HCT116 (cell line): ENCODE measurements at regions not wholly inside any gene's neighbourhood (a gene's known extent, or its start where the extent isn't known, plus 50 kb on each side); places are given as distances from the start of the nearest gene placed in this dataset.

Experiments used
- ATAC-seq: fragments of 200-7000 bp; cut with Tn5 transposase; 2 replicates; pipeline ENCODE4 v1.9.1; 2020; ENCODE audit warnings: mild to moderate bottlenecking, moderate library complexity
- BruUV-seq: library from RNA; stranded (reverse); fragments of 400-500 nt; replicated peaks from 2 replicates; lab custom pipeline; 2021; lab: Mats Ljungman, UMichigan
- CTCF ChIA-PET: fragments of 300-600 bp; sonication (Branson Sonifier 250); formaldehyde crosslinking; loops from one replicate; lab custom pipeline; 2021; ENCODE audit warnings: antibody characterized with exemption; lab: Charles Lee
- POLR2A ChIA-PET: fragments of 300-600, 350-600 bp; sonication (Branson Sonifier 250); formaldehyde crosslinking; loops from one replicate; lab custom pipeline; 2021; ENCODE audit warnings: antibody characterized with exemption; lab: Charles Lee
- RAD21 ChIA-PET, 2 experiments: fragments of 300-600 bp; sonication (Branson Sonifier 250); formaldehyde crosslinking; loops; one replicate each; lab custom pipeline; 2023; ENCODE audit warnings: low total read pairs in 2 of 2; ENCODE audit not compliant: uncharacterized antibody in 2 of 2, unreplicated experiment in 2 of 2, low non-redundant PET in 1 of 2; lab: Charles Lee
- DNase-seq: peaks from one replicate; pipeline ENCODE4 v3.0.0-alpha.2; 2010; ENCODE audit warnings: low read depth, low spot score
- H2AFZ ChIP-seq: fragments of 200-600 bp; shearing (Covaris generic), sonication (generic); 2 replicates; pipeline ENCODE4 v1.6.1; 2017; ENCODE audit warnings: low read depth, mixed run types, mixed read lengths, antibody characterized with exemption, low read length; ENCODE audit not compliant: poor library complexity, severe bottlenecking
- H3K27ac ChIP-seq: 2 replicates; pipeline ENCODE4 v1.5.1; 2012; ENCODE audit warnings: low read depth, low read length
- H3K27me3 ChIP-seq: fragments of 200-600 bp; sonication (generic); 2 replicates; pipeline ENCODE4 v1.6.1; 2016; ENCODE audit warnings: mixed run types, low read length, mixed read lengths; ENCODE audit not compliant: insufficient read depth
- H3K36me3 ChIP-seq, 2 experiments: fragments of 200-500 bp in 1 of 2; fragments of 200-600 bp in 1 of 2; sonication (Bioruptor generic) in 1 of 2; sonication (generic) in 1 of 2; 2 replicates each; pipeline versions ENCODE4 v1.5.1 to v1.6.1; 2014 to 2016; ENCODE audit warnings: low read length in 2 of 2, inconsistent platforms in 1 of 2, mixed read lengths in 1 of 2, mixed run types in 1 of 2; ENCODE audit not compliant: insufficient read depth in 2 of 2, control insufficient read depth in 1 of 2
- H3K4me1 ChIP-seq, 2 experiments: fragments of 200-600 bp in 1 of 2; sonication (generic) in 1 of 2; 2 replicates each; pipeline versions ENCODE4 v1.5.1 to v1.6.1; 2012 to 2017; ENCODE audit warnings: low read length in 2 of 2, inconsistent platforms in 1 of 2, mild to moderate bottlenecking in 1 of 2, mixed read lengths in 1 of 2, mixed run types in 1 of 2, moderate library complexity in 1 of 2; ENCODE audit not compliant: insufficient read depth in 2 of 2, control insufficient read depth in 1 of 2
- H3K4me2 ChIP-seq: fragments of 200-600 bp; sonication (generic); 2 replicates; pipeline ENCODE4 v1.6.1; 2017; ENCODE audit warnings: mixed run types, low read length, mixed read lengths
- H3K4me3 ChIP-seq, 2 experiments: fragments of 200-600 bp in 1 of 2; sonication (generic) in 1 of 2; replicated peaks in 1 of 2; 2 replicates each; pipeline ENCODE4 v1.5.1; 2011 to 2016; ENCODE audit warnings: low read length in 2 of 2, control low read depth in 1 of 2, low read depth in 1 of 2, mild to moderate bottlenecking in 1 of 2, mixed read lengths in 1 of 2, mixed run types in 1 of 2
- H3K79me2 ChIP-seq: fragments of 200-600 bp; sonication (generic); 2 replicates; pipeline ENCODE4 v1.6.1; 2017; ENCODE audit warnings: mild to moderate bottlenecking, mixed run types, low read length, moderate library complexity, mixed read lengths; ENCODE audit not compliant: insufficient read depth
- H3K9ac ChIP-seq: fragments of 200-600 bp; sonication (generic); 2 replicates; pipeline ENCODE4 v1.6.1; 2016; ENCODE audit warnings: low read length, mixed read lengths
- H3K9me2 ChIP-seq: fragments of 200-600 bp; sonication (generic), shearing (Covaris generic); 2 replicates; pipeline ENCODE4 v1.6.1; 2017; ENCODE audit warnings: mixed run types, mild to moderate bottlenecking, moderate library complexity; ENCODE audit not compliant: insufficient read depth
- H3K9me3 ChIP-seq, 2 experiments: fragments of 200-500 bp in 1 of 2; fragments of 200-600 bp in 1 of 2; sonication (Bioruptor generic) in 1 of 2; sonication (generic) in 1 of 2; 2 replicates each; pipeline ENCODE4 v1.6.1; 2014 to 2017; ENCODE audit warnings: low read length in 2 of 2, mixed read lengths in 2 of 2, inconsistent platforms in 1 of 2, low read depth in 1 of 2, mild to moderate bottlenecking in 1 of 2, mixed run types in 1 of 2, moderate library complexity in 1 of 2; ENCODE audit not compliant: control insufficient read depth in 1 of 2, insufficient read depth in 1 of 2
- H4K20me1 ChIP-seq: fragments of 200-600 bp; sonication (generic), shearing (Covaris generic); 2 replicates; pipeline ENCODE4 v1.6.1; 2017; ENCODE audit warnings: mixed run types, mild to moderate bottlenecking, moderate library complexity; ENCODE audit not compliant: insufficient read depth
- CBX3 ChIP-seq: IDR thresholded peaks from 2 replicates; pipeline ENCODE4 v1.6.1; 2012; ENCODE audit warnings: low read depth
- CEBPB ChIP-seq: IDR thresholded peaks from 2 replicates; pipeline ENCODE4 v1.6.1; 2012; ENCODE audit warnings: low read depth
- POLR2AphosphoS5 ChIP-seq: IDR thresholded peaks from 2 replicates; pipeline ENCODE4 v1.6.1; 2011; ENCODE audit warnings: mild to moderate bottlenecking, low read depth, low read length, moderate library complexity
- REST ChIP-seq: IDR thresholded peaks from 2 replicates; pipeline ENCODE4 v1.6.1; 2012; ENCODE audit warnings: low read depth
- SRF ChIP-seq: IDR thresholded peaks from 2 replicates; pipeline ENCODE4 v1.6.1; 2012; ENCODE audit warnings: low read depth
- ZFX ChIP-seq: fragments of 450-650 bp; IDR thresholded peaks from 2 replicates; pipeline ENCODE4 v1.6.1; 2017
- ZNF274 ChIP-seq: fragments of 200-500 bp; sonication (Bioruptor generic); IDR thresholded peaks from 2 replicates; pipeline ENCODE4 v1.6.1; 2014; ENCODE audit warnings: mild to moderate bottlenecking, low read depth, low read length, inconsistent platforms
- intact Hi-C: fragments of 100-400 bp; cut with micrococcal nuclease; formaldehyde crosslinking; loops from 2 replicates; pipeline ENCODE4 v1.10.0; 2022
- TF ChIP-seq, protein P1 (sequence below): IDR thresholded peaks from 2 replicates; pipeline ENCODE4 v1.6.1; 2012
- TF ChIP-seq, protein P2 (sequence below): IDR thresholded peaks from 2 replicates; pipeline ENCODE4 v1.6.1; 2011; ENCODE audit warnings: mild to moderate bottlenecking, low read length, moderate library complexity; ENCODE audit not compliant: insufficient replicate concordance; ENCODE audit errors: extremely low read depth
- TF ChIP-seq, protein P3 (sequence below), 3 experiments: fragments of 200-600 bp in 1 of 3; sonication (generic) in 1 of 3; IDR thresholded peaks in 2 of 3; conservative IDR thresholded peaks in 1 of 3; 2 replicates each; pipeline ENCODE4 v1.5.1; 2012 to 2017; ENCODE audit warnings: low read depth in 2 of 3, low read length in 2 of 3, antibody characterized with exemption in 1 of 3, borderline replicate concordance in 1 of 3, control low read depth in 1 of 3, mild to moderate bottlenecking in 1 of 3, mixed read lengths in 1 of 3, mixed run types in 1 of 3, moderate library complexity in 1 of 3; ENCODE audit not compliant: insufficient read depth in 1 of 3

DNA sequence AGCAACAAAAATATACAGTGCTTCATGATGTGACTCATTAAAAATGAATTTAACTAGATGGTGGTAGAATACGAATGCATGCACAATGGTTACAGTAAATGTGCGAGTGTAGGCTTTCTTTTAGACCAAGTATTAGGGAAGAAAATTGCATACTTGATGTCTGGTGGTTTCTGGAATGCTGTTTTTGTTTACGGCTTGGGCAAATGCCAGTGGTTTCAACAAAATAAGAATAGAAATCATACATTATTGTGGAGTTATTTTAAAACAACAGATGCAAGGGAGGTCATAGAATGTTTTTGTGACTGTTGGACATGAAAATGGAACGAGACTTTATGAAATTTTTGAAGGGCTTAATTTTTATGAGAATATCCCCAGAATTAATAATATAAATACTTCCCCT, 580.9 kb downstream of the PLCL1 start:
- intact Hi-C loops = no loop called here
- ATAC-seq (no peak), DNase-seq (no peak)
- POLR2A ChIA-PET = no interaction called here
- TF ChIP-seq, protein P1, sequence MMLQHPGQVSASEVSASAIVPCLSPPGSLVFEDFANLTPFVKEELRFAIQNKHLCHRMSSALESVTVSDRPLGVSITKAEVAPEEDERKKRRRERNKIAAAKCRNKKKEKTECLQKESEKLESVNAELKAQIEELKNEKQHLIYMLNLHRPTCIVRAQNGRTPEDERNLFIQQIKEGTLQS = no peak
- TF ChIP-seq SRF (no peak), REST (no peak), POLR2AphosphoS5 (no peak), CEBPB (no peak), ZFX (no peak), CBX3 (no peak), ZNF274 (no peak)
- TF ChIP-seq, protein P2, sequence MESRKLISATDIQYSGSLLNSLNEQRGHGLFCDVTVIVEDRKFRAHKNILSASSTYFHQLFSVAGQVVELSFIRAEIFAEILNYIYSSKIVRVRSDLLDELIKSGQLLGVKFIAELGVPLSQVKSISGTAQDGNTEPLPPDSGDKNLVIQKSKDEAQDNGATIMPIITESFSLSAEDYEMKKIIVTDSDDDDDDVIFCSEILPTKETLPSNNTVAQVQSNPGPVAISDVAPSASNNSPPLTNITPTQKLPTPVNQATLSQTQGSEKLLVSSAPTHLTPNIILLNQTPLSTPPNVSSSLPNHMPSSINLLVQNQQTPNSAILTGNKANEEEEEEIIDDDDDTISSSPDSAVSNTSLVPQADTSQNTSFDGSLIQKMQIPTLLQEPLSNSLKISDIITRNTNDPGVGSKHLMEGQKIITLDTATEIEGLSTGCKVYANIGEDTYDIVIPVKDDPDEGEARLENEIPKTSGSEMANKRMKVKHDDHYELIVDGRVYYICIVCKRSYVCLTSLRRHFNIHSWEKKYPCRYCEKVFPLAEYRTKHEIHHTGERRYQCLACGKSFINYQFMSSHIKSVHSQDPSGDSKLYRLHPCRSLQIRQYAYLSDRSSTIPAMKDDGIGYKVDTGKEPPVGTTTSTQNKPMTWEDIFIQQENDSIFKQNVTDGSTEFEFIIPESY = no peak
- TF ChIP-seq, protein P3, sequence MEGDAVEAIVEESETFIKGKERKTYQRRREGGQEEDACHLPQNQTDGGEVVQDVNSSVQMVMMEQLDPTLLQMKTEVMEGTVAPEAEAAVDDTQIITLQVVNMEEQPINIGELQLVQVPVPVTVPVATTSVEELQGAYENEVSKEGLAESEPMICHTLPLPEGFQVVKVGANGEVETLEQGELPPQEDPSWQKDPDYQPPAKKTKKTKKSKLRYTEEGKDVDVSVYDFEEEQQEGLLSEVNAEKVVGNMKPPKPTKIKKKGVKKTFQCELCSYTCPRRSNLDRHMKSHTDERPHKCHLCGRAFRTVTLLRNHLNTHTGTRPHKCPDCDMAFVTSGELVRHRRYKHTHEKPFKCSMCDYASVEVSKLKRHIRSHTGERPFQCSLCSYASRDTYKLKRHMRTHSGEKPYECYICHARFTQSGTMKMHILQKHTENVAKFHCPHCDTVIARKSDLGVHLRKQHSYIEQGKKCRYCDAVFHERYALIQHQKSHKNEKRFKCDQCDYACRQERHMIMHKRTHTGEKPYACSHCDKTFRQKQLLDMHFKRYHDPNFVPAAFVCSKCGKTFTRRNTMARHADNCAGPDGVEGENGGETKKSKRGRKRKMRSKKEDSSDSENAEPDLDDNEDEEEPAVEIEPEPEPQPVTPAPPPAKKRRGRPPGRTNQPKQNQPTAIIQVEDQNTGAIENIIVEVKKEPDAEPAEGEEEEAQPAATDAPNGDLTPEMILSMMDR (IDR thresholded peaks at IDR 0.05 in 2 of 3, conservative IDR thresholded peaks at IDR 0.05 in 1 of 3; ENCODE audit: borderline replicate concordance in 1 of 3, insufficient read depth in 1 of 3, low read depth in 2 of 3, low read length in 2 of 3) = no peak
- H3K4me2 ChIP-seq = no peak overlapping the region
- no peak overlapping the region for H3K9ac ChIP-seq
- no peaks in the 10 kb centered on the region for H3K9me2 ChIP-seq
- BruUV-seq = no TSS peak
- no peaks in the 10 kb centered on the region for H4K20me1 ChIP-seq
- RAD21 ChIA-PET = no interaction called here
- H3K9me3 ChIP-seq = no peaks in the 10 kb centered on the region
- no peak overlapping the region for H2AFZ ChIP-seq
- H3K27me3 ChIP-seq = no peaks in the 10 kb centered on the region
- H3K36me3 ChIP-seq = no peaks in the 10 kb centered on the region
- CTCF ChIA-PET = interaction anchor here (0.8 kb wide), 1 partner anchor 11 kb away, joined by 3 read pairs; no protein-coding TSS in a partner anchor
- no peak overlapping the region for H3K27ac ChIP-seq
- no peaks in the 10 kb centered on the region for H3K79me2 ChIP-seq
- no peaks in the 10 kb centered on the region for H3K4me1 ChIP-seq
- no peak overlapping the region for H3K4me3 ChIP-seq
